SK-N-SH (cell line): ENCODE measurements at regions not wholly inside any gene's neighbourhood (a gene's known extent, or its start where the extent isn't known, plus 50 kb on each side); places are given as distances from the start of the nearest gene placed in this dataset.

Experiments
- CTCF ChIP-seq: fragments of 200-600 bp; sonication (generic); IDR thresholded peaks from 2 replicates; pipeline ENCODE4 v1.6.1; 2017; ENCODE audit warnings: antibody characterized with exemption, mild to moderate bottlenecking, moderate library complexity
- ELF1 ChIP-seq: IDR thresholded peaks from 2 replicates; pipeline ENCODE4 v1.4.0; 2012
- EP300 ChIP-seq, 2 experiments: IDR thresholded peaks; 2 replicates each; pipeline versions ENCODE4 v1.4.0 to v1.6.1; 2012; ENCODE audit warnings: borderline replicate concordance in 1 of 2, low read depth in 1 of 2, low read length in 1 of 2
- EZH2phosphoT487 ChIP-seq: fragments of 200-600 bp; sonication (generic); IDR thresholded peaks from 2 replicates; pipeline ENCODE4 v1.6.1; 2017; ENCODE audit warnings: low read depth, mixed run types, mild to moderate bottlenecking, antibody characterized with exemption, moderate library complexity, borderline replicate concordance
- JUND ChIP-seq: IDR thresholded peaks from 2 replicates; pipeline ENCODE4 v1.4.0; 2012
- MAX ChIP-seq: IDR thresholded peaks from 2 replicates; pipeline ENCODE4 v1.4.0; 2012; ENCODE audit warnings: low read depth
- POLR2AphosphoS5 ChIP-seq: IDR thresholded peaks from 2 replicates; pipeline ENCODE4 v1.6.1; 2012; ENCODE audit warnings: low read depth, low read length
- RFX5 ChIP-seq: IDR thresholded peaks from 2 replicates; pipeline ENCODE4 v1.6.1; 2012; ENCODE audit warnings: mild to moderate bottlenecking, improper control_type of control experiment, low read length
- RXRA ChIP-seq: IDR thresholded peaks from 2 replicates; pipeline ENCODE4 v1.4.0; 2012; ENCODE audit warnings: low read depth, mild to moderate bottlenecking, borderline replicate concordance
- SIN3A ChIP-seq: IDR thresholded peaks from 2 replicates; pipeline ENCODE4 v1.6.1; 2012; ENCODE audit warnings: low read depth, mild to moderate bottlenecking, low read length, moderate library complexity, borderline replicate concordance
- USF2 ChIP-seq: fragments of 150-350 bp; IDR thresholded peaks from 2 replicates; pipeline ENCODE4 v1.6.1; 2017; ENCODE audit warnings: antibody characterized with exemption, low read length, low read depth, borderline replicate concordance
- YY1 ChIP-seq: IDR thresholded peaks from 2 replicates; pipeline ENCODE4 v1.4.0; 2012; ENCODE audit warnings: low read depth, mild to moderate bottlenecking
- ZBTB33 ChIP-seq: IDR thresholded peaks from 2 replicates; pipeline ENCODE4 v1.4.0; 2012; ENCODE audit warnings: low read depth, borderline replicate concordance

GRCh38 chr2:61649021-61649420 lies 110.9 kb upstream of the XPO1 start:
- no peak for TF ChIP-seq JUND
- no peak for TF ChIP-seq CTCF
- TF ChIP-seq EP300 (IDR thresholded peaks at IDR 0.05; ENCODE audit: borderline replicate concordance in 1 of 2, low read depth in 1 of 2, low read length in 1 of 2): no peak
- no peak for TF ChIP-seq RXRA
- TF ChIP-seq MAX: no peak
- TF ChIP-seq ZBTB33: no peak
- no peak for TF ChIP-seq RFX5
- TF ChIP-seq USF2: no peak
- no peak for TF ChIP-seq EZH2phosphoT487
- no peak for TF ChIP-seq POLR2AphosphoS5
- TF ChIP-seq ELF1: no peak
- no peak for TF ChIP-seq SIN3A
- no peak for TF ChIP-seq YY1
